Spleen (tissue), 11 donors: ENCODE measurements at regions not wholly inside any gene's neighbourhood (a gene's known extent, or its start where the extent isn't known, plus 50 kb on each side); places are given as distances from the start of the nearest gene placed in this dataset.

Experiments
- DNase-seq: peaks from one replicate; pipeline ENCODE4 v3.0.0-alpha.2; 2020
- H3K27ac ChIP-seq, 8 donors: fragments of 200-600 bp; sonication (generic) in 7 of 8; 1 replicate in 4 of 8; 2 replicates in 4 of 8; pipeline versions ENCODE4 v1.5.0 to v1.8.0; 2016 to 2021; ENCODE audit warnings: inconsistent platforms in 4 of 8, mild to moderate bottlenecking in 4 of 8, moderate library complexity in 1 of 8
- H3K27me3 ChIP-seq, 7 donors: fragments of 200-600 bp; sonication (generic) in 6 of 7; replicated peaks in 1 of 7; 1 replicate in 4 of 7; 2 replicates in 3 of 7; pipeline versions ENCODE4 v1.5.0 to v1.8.0; 2016 to 2021; ENCODE audit warnings: inconsistent platforms in 3 of 7, mild to moderate bottlenecking in 1 of 7
- H3K36me3 ChIP-seq, 6 donors: fragments of 200-600 bp; sonication (generic) in 5 of 6; 1 replicate in 4 of 6; 2 replicates in 2 of 6; pipeline versions ENCODE4 v1.5.0 to v1.8.0; 2016 to 2021; ENCODE audit warnings: inconsistent platforms in 2 of 6
- H3K4me1 ChIP-seq, 6 donors: fragments of 200-600 bp; sonication (generic) in 5 of 6; 1 replicate in 3 of 6; 2 replicates in 3 of 6; pipeline versions ENCODE4 v1.5.0 to v1.8.0; 2016 to 2021; ENCODE audit warnings: inconsistent platforms in 3 of 6
- H3K4me3 ChIP-seq, 8 donors: fragments of 200-600 bp; sonication (generic) in 7 of 8; 1 replicate in 4 of 8; 2 replicates in 4 of 8; pipeline versions ENCODE4 v1.5.0 to v1.8.0; 2016 to 2021; ENCODE audit warnings: inconsistent platforms in 4 of 8, mild to moderate bottlenecking in 4 of 8, moderate library complexity in 2 of 8
- H3K9me3 ChIP-seq, 8 donors: fragments of 200-600 bp; sonication (generic) in 7 of 8; 1 replicate in 4 of 8; 2 replicates in 4 of 8; pipeline versions ENCODE4 v1.5.0 to v1.8.0; 2016 to 2021; ENCODE audit warnings: inconsistent platforms in 4 of 8
- POLR2A ChIP-seq, 3 donors: fragments of 450-650 bp; IDR thresholded peaks; one replicate each; pipeline ENCODE4 v1.5.1; 2017; ENCODE audit warnings: antibody characterized with exemption in 3 of 3, mild to moderate bottlenecking in 1 of 3
- POLR2AphosphoS5 ChIP-seq, 3 donors: sonication (generic); formaldehyde crosslinking; IDR thresholded peaks; one replicate each; pipeline ENCODE4 v1.5.1; 2017; ENCODE audit warnings: antibody characterized with exemption in 3 of 3
- WGBS, 5 donors: extraction: QIAGEN DNeasy Blood & Tissue Kit in 3 of 5; methylation state at CpG; one replicate each; pipeline versions ENCODE4 v1.1.5 to v1.1.7; 2013 to 2018; 5-methylcytosine and 5-hydroxymethylcytosine counted together
- intact Hi-C: fragments of 100-400 bp; cut with DNase I; formaldehyde crosslinking; loops from one replicate; pipeline ENCODE4 v1.15.0; 2023; ENCODE audit warnings: low total_unique reads
- TF ChIP-seq, protein P1 (sequence below), 11 experiments: fragments of 200-600 bp in 7 of 11; fragments of 450-650 bp in 4 of 11; sonication (generic) in 4 of 11; IDR thresholded peaks in 8 of 11; conservative IDR thresholded peaks in 3 of 11; 1 replicate in 7 of 11; 2 replicates in 4 of 11; pipeline versions ENCODE4 v1.4.0 to v1.8.0; 2016 to 2021; ENCODE audit warnings: antibody characterized with exemption in 11 of 11, inconsistent platforms in 4 of 11, mild to moderate bottlenecking in 1 of 11
- donor health status: healthy with polysubstance abuse.
- donor health status: DM: no; HTN: no; CAD: no; lungs with moderate emphysema.
- donor health status: DM: no; HTN: no; CAD: no.
- donor health status: Bipolar disorder and iron deficiency.
- donor health status: healthy.
- donor health status: DM: no; HTN: no; CAD: no.
- donor health status: DM: yes; HTN: yes; CAD: no.

GRCh38 chr6:156448579-156448978, 328.6 kb upstream of the ARID1B start:
- H3K27me3 ChIP-seq = no peaks in the 10 kb centered on the region
- DNase-seq = no peak
- intact Hi-C loops = no loop called here
- WGBS, 5 donors = 74 to 95% (median 85%) methylated on average over 1 of the region's 1 CpG
- H3K27ac ChIP-seq = no peak overlapping the region
- H3K4me3 ChIP-seq = no peak overlapping the region
- H3K9me3 ChIP-seq = no peaks in the 10 kb centered on the region
- H3K36me3 ChIP-seq = no peaks in the 10 kb centered on the region
- no peak for TF ChIP-seq POLR2A (IDR thresholded peaks at IDR 0.05)
- no peak for TF ChIP-seq POLR2AphosphoS5 (IDR thresholded peaks at IDR 0.05)
- TF ChIP-seq, protein P1, sequence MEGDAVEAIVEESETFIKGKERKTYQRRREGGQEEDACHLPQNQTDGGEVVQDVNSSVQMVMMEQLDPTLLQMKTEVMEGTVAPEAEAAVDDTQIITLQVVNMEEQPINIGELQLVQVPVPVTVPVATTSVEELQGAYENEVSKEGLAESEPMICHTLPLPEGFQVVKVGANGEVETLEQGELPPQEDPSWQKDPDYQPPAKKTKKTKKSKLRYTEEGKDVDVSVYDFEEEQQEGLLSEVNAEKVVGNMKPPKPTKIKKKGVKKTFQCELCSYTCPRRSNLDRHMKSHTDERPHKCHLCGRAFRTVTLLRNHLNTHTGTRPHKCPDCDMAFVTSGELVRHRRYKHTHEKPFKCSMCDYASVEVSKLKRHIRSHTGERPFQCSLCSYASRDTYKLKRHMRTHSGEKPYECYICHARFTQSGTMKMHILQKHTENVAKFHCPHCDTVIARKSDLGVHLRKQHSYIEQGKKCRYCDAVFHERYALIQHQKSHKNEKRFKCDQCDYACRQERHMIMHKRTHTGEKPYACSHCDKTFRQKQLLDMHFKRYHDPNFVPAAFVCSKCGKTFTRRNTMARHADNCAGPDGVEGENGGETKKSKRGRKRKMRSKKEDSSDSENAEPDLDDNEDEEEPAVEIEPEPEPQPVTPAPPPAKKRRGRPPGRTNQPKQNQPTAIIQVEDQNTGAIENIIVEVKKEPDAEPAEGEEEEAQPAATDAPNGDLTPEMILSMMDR (IDR thresholded peaks at IDR 0.05 in 8 of 11, conservative IDR thresholded peaks at IDR 0.05 in 3 of 11) = no peak
- H3K4me1 ChIP-seq = peaks cover 0 to 7% (median 0%) of the 10 kb centered on the region in 6 donors

GRCh38 chr6:156440688-156441087, 336.5 kb upstream of the ARID1B start:
- Histone ChIP-seq H3K27ac (no peak overlapping the region), H3K4me3 (no peak overlapping the region), H3K9me3 (peaks cover 0 to 6% (median 0%) of the 10 kb centered on the region in 8 donors), H3K27me3 (no peaks in the 10 kb centered on the region), H3K4me1 (no peaks in the 10 kb centered on the region), H3K36me3 (no peaks in the 10 kb centered on the region)
- WGBS, 5 donors = 78 to 89% (median 80%) methylated on average over 2 of the region's 2 CpGs
- no peak for DNase-seq
- intact Hi-C loops = no loop called here
- TF ChIP-seq, protein P1 (IDR thresholded peaks at IDR 0.05 in 8 of 11, conservative IDR thresholded peaks at IDR 0.05 in 3 of 11) = no peak
- TF ChIP-seq POLR2AphosphoS5 (IDR thresholded peaks at IDR 0.05) = no peak
- no peak for TF ChIP-seq POLR2A (IDR thresholded peaks at IDR 0.05)

DNA sequence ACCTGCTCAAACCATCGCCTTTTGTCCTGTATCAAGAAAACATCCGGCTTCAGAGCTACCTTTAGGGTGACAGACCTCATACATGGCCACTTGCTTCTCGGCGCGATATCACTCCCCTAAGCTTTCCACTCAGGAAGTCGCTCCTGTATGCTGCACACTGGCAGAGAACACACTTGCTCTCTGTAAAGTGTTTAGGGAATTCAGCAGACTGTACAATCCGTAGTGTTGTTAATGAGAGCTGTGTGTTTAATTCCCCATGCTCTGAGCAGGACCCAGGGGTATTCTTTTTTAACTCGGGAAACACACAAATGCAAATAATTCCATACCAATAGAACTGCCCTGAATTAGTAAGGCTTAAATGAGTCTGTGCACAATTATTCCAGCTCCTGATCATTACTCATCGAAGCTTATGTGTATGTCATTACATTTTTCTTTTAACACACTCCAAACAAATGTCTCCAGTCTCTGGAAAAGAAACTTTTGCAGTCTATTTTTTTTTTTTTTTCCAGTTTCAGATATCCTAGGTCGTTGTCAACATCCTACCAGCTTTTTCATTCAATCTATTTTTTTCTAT, 338.7 kb upstream of the ARID1B start:
- Histone ChIP-seq H3K4me1 (no peaks in the 10 kb centered on the region), H3K9me3 (peaks cover 0 to 12% (median 2%) of the 10 kb centered on the region in 8 donors), H3K27ac (no peak overlapping the region), H3K27me3 (no peaks in the 10 kb centered on the region), H3K4me3 (no peak overlapping the region), H3K36me3 (no peaks in the 10 kb centered on the region)
- TF ChIP-seq POLR2AphosphoS5 (IDR thresholded peaks at IDR 0.05) (no peak), POLR2A (IDR thresholded peaks at IDR 0.05) (no peak)
- TF ChIP-seq, protein P1 (IDR thresholded peaks at IDR 0.05 in 8 of 11, conservative IDR thresholded peaks at IDR 0.05 in 3 of 11) = no peak
- intact Hi-C loops = no loop called here
- DNase-seq = no peak
- WGBS, 5 donors = 70 to 83% (median 76%) methylated on average over 10 of the region's 10 CpGs

- TF ChIP-seq, protein P1 (IDR thresholded peaks at IDR 0.05 in 8 of 11, conservative IDR thresholded peaks at IDR 0.05 in 3 of 11) = no peak
- TF ChIP-seq POLR2A (IDR thresholded peaks at IDR 0.05) (no peak), POLR2AphosphoS5 (IDR thresholded peaks at IDR 0.05) (no peak)
- H3K4me3 ChIP-seq = no peak overlapping the region
- no peaks in the 10 kb centered on the region for H3K27me3 ChIP-seq
- H3K36me3 ChIP-seq = no peaks in the 10 kb centered on the region
- WGBS, 5 donors = 82 to 89% (median 86%) methylated on average over 11 of the region's 11 CpGs
- intact Hi-C loops = no loop called here
- no peaks in the 10 kb centered on the region for H3K4me1 ChIP-seq
- H3K27ac ChIP-seq = no peak overlapping the region
- H3K9me3 ChIP-seq = peaks cover 0 to 12% (median 2%) of the 10 kb centered on the region in 8 donors
- DNase-seq = no peak
Measured at GRCh38 chr6:156437121-156437879, 339.9 kb upstream of the ARID1B start.
